Endothelial cell of umbilical vein (primary cell): ENCODE measurements at regions not wholly inside any gene's neighbourhood (a gene's known extent, or its start where the extent isn't known, plus 50 kb on each side); places are given as distances from the start of the nearest gene placed in this dataset.

Experiments used
- BruUV-seq: library from RNA; stranded (reverse); fragments of 400-500 nt; replicated peaks from 2 replicates; lab custom pipeline; 2021; lab: Mats Ljungman, UMichigan
- CTCF ChIA-PET: fragments of 300-600, 350-600 bp; sonication (Branson Sonifier 250); formaldehyde crosslinking; loops from one replicate; lab custom pipeline; 2021; ENCODE audit warnings: antibody characterized with exemption, inconsistent platforms; lab: Charles Lee
- POLR2A ChIA-PET: fragments of 300-600, 350-600 bp; sonication (Branson Sonifier 250); formaldehyde crosslinking; loops from one replicate; lab custom pipeline; 2021; ENCODE audit warnings: antibody characterized with exemption, inconsistent platforms; lab: Charles Lee
- DNase-seq: peaks from one replicate; pipeline ENCODE4 v3.0.0-alpha.2; 2011; ENCODE audit warnings: low read depth, low spot score
- FAIRE-seq: peaks from 2 replicates; lab custom pipeline; 2011; peaks lifted over from hg19 to GRCh38; lab: Jason Lieb, UNC
- H2AFZ ChIP-seq: 2 replicates; pipeline ENCODE4 v1.6.0; 2012; ENCODE audit warnings: low read depth, low read length, control low read depth, inconsistent platforms
- H3K27ac ChIP-seq: 2 replicates; pipeline ENCODE4 v1.5.1; 2011; ENCODE audit warnings: low read depth, mild to moderate bottlenecking, control low read depth, low read length, moderate library complexity; ENCODE audit not compliant: insufficient read depth
- H3K27me3 ChIP-seq, 2 experiments: 2 replicates each; pipeline versions ENCODE4 v1.6.0 to v1.6.1; 2011; ENCODE audit warnings: low read length in 2 of 2, mixed read lengths in 1 of 2; ENCODE audit not compliant: control insufficient read depth in 2 of 2, insufficient read depth in 2 of 2
- H3K36me3 ChIP-seq, 2 experiments: 2 replicates in 1 of 2; 3 replicates in 1 of 2; pipeline ENCODE4 v1.5.1; 2011; ENCODE audit warnings: low read length in 2 of 2, mild to moderate bottlenecking in 1 of 2, moderate library complexity in 1 of 2; ENCODE audit not compliant: control insufficient read depth in 2 of 2, insufficient read depth in 2 of 2; ENCODE audit errors: extremely low read depth in 1 of 2
- H3K4me1 ChIP-seq: 3 replicates; pipeline ENCODE4 v1.5.1; 2011; ENCODE audit warnings: mild to moderate bottlenecking, low read length; ENCODE audit not compliant: control insufficient read depth, insufficient read depth; ENCODE audit errors: extremely low read depth
- H3K4me2 ChIP-seq: 2 replicates; pipeline ENCODE4 v1.6.1; 2011; ENCODE audit warnings: low read length, control low read depth, mixed read lengths; ENCODE audit not compliant: insufficient read depth
- H3K4me3 ChIP-seq, 3 experiments: fragments of 200-600 bp in 1 of 3; sonication (generic), shearing (Covaris generic) in 1 of 3; replicated peaks in 1 of 3; 2 replicates each; pipeline ENCODE4 v1.5.1; 2011 to 2016; ENCODE audit warnings: control low read depth in 3 of 3, low read length in 3 of 3, mild to moderate bottlenecking in 2 of 3, inconsistent platforms in 1 of 3, low read depth in 1 of 3, moderate library complexity in 1 of 3; ENCODE audit not compliant: insufficient read depth in 1 of 3
- H3K79me2 ChIP-seq: 2 replicates; pipeline ENCODE4 v1.6.0; 2012; ENCODE audit warnings: low read length, inconsistent platforms; ENCODE audit not compliant: control insufficient read depth, insufficient read depth
- H3K9ac ChIP-seq: replicated peaks from 2 replicates; pipeline ENCODE3; 2011; ENCODE audit warnings: low read length, control low read depth; ENCODE audit not compliant: insufficient read depth; ENCODE audit errors: extremely low read depth
- H3K9me1 ChIP-seq: replicated peaks from 3 replicates; pipeline ENCODE4 v1.6.0; 2011; ENCODE audit warnings: mild to moderate bottlenecking, low read length; ENCODE audit not compliant: control insufficient read depth, insufficient read depth; ENCODE audit errors: extremely low read depth
- H3K9me3 ChIP-seq: replicated peaks from 2 replicates; pipeline ENCODE4 v1.5.1; 2012; ENCODE audit warnings: low read length, inconsistent platforms; ENCODE audit not compliant: control insufficient read depth, insufficient read depth
- H4K20me1 ChIP-seq: replicated peaks from 2 replicates; pipeline ENCODE3; 2011; ENCODE audit warnings: mild to moderate bottlenecking, low read length; ENCODE audit not compliant: control insufficient read depth, insufficient read depth; ENCODE audit errors: extremely low read depth
- EZH2 ChIP-seq: IDR thresholded peaks from 2 replicates; pipeline ENCODE4 v1.6.1; 2012; ENCODE audit warnings: borderline replicate concordance, low read depth, mild to moderate bottlenecking, moderate library complexity, low read length, inconsistent platforms; ENCODE audit not compliant: severe bottlenecking
- FOS ChIP-seq: IDR thresholded peaks from 2 replicates; pipeline ENCODE4 v1.6.1; 2011; ENCODE audit warnings: mild to moderate bottlenecking, low read length, moderate library complexity, borderline replicate concordance; ENCODE audit not compliant: insufficient read depth
- GATA2 ChIP-seq: IDR thresholded peaks from 2 replicates; pipeline ENCODE4 v1.7.0; 2011; ENCODE audit warnings: low read depth, mild to moderate bottlenecking, moderate library complexity, mixed read lengths, low read length; ENCODE audit not compliant: insufficient read length, insufficient read depth
- JUN ChIP-seq: IDR thresholded peaks from 2 replicates; pipeline ENCODE4 v1.6.1; 2011; ENCODE audit warnings: borderline replicate concordance, low read depth; ENCODE audit not compliant: insufficient read length, insufficient read depth
- MYC ChIP-seq: IDR thresholded peaks from one replicate; pipeline ENCODE4 v1.6.1; 2011; ENCODE audit warnings: mild to moderate bottlenecking, low read depth, low read length
- POLR2A ChIP-seq: IDR thresholded peaks from 2 replicates; pipeline ENCODE4 v1.6.1; 2012; ENCODE audit warnings: low read depth, mild to moderate bottlenecking, control low read depth, low read length
- POLR2AphosphoS5 ChIP-seq: IDR thresholded peaks from 2 replicates; pipeline ENCODE4 v1.6.1; 2012; ENCODE audit warnings: low read depth, mild to moderate bottlenecking, control low read depth, low read length, moderate library complexity; ENCODE audit not compliant: insufficient read depth
- dilution Hi-C: fragments of 300-500 bp; cut with MboI; formaldehyde crosslinking; loops from one replicate; pipeline ENCODE4 v1.15.0; 2019; ENCODE audit warnings: low sequenced_read_pairs; ENCODE audit not compliant: extremely low pct_ligation_motif_present
- intact Hi-C: fragments of 100-400 bp; cut with micrococcal nuclease; formaldehyde crosslinking; loops from one replicate; pipeline ENCODE4 v1.10.0; 2022
- TF ChIP-seq, protein P1 (sequence below): IDR thresholded peaks from 2 replicates; pipeline ENCODE4 v1.6.1; 2011; ENCODE audit not compliant: insufficient read depth, insufficient read length
- TF ChIP-seq, protein P2 (sequence below), 2 donors: IDR thresholded peaks; 1 replicate in 1 of 2; 2 replicates in 1 of 2; pipeline ENCODE4 v1.5.1; 2011; ENCODE audit warnings: low read length in 2 of 2, mild to moderate bottlenecking in 2 of 2, moderate library complexity in 2 of 2, control low read depth in 1 of 2, inconsistent platforms in 1 of 2, low read depth in 1 of 2; ENCODE audit not compliant: insufficient read depth in 1 of 2; ENCODE audit errors: extremely low read depth in 1 of 2

DNA sequence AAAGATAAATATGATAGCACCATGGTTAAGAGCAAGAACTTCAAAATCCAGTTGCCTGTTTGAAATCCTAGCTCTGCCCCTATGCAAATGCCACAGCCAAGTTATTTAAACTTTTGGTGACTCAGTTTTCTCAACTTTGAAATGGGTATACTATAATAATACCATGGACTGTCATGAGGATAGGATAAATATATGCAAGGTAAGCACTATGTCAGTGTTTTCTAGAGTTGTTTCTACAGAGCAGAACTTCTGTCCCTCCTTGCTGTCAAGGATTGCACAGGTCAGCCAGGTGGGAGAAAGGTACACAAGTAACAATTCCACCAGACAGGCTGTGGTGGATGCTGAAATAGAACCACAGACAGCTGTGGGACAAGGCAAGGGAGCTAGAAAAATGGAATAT is 55.7 kb upstream of the BOD1L2 start:
- POLR2A ChIA-PET = no interaction called here

More for the DNA sequence above, 55.7 kb upstream of the BOD1L2 start:
- TF ChIP-seq FOS (no peak), MYC (no peak), POLR2A (no peak), EZH2 (no peak), JUN (no peak), GATA2 (no peak), POLR2AphosphoS5 (no peak)
- TF ChIP-seq, protein P1, sequence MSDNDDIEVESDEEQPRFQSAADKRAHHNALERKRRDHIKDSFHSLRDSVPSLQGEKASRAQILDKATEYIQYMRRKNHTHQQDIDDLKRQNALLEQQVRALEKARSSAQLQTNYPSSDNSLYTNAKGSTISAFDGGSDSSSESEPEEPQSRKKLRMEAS = no peak
- TF ChIP-seq, protein P2, sequence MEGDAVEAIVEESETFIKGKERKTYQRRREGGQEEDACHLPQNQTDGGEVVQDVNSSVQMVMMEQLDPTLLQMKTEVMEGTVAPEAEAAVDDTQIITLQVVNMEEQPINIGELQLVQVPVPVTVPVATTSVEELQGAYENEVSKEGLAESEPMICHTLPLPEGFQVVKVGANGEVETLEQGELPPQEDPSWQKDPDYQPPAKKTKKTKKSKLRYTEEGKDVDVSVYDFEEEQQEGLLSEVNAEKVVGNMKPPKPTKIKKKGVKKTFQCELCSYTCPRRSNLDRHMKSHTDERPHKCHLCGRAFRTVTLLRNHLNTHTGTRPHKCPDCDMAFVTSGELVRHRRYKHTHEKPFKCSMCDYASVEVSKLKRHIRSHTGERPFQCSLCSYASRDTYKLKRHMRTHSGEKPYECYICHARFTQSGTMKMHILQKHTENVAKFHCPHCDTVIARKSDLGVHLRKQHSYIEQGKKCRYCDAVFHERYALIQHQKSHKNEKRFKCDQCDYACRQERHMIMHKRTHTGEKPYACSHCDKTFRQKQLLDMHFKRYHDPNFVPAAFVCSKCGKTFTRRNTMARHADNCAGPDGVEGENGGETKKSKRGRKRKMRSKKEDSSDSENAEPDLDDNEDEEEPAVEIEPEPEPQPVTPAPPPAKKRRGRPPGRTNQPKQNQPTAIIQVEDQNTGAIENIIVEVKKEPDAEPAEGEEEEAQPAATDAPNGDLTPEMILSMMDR (IDR thresholded peaks at IDR 0.05; ENCODE audit: extremely low read depth in 1 of 2, insufficient read depth in 1 of 2, low read depth in 1 of 2, low read length in 2 of 2) = no peak
- Histone ChIP-seq H4K20me1 (no peaks in the 10 kb centered on the region), H3K9me1 (no peaks in the 10 kb centered on the region), H3K79me2 (no peaks in the 10 kb centered on the region), H3K9ac (no peak overlapping the region), H3K4me3 (no peak overlapping the region), H3K4me1 (peaks cover 1% of the 10 kb centered on the region), H3K36me3 (no peaks in the 10 kb centered on the region), H3K27ac (no peak overlapping the region), H2AFZ (no peak overlapping the region), H3K27me3 (no peaks in the 10 kb centered on the region), H3K4me2 (no peak overlapping the region), H3K9me3 (no peaks in the 10 kb centered on the region)
- no peak for DNase-seq
- CTCF ChIA-PET = no interaction called here
- dilution Hi-C loops = no loop called here
- FAIRE-seq = no peak
- intact Hi-C loops = no loop called here
- BruUV-seq = no TSS peak
